Epithelial cell of proximal tubule (primary cell): ENCODE measurements at regions not wholly inside any gene's neighbourhood (a gene's known extent, or its start where the extent isn't known, plus 50 kb on each side); places are given as distances from the start of the nearest gene placed in this dataset.

Experiments
- DNase-seq: peaks from one replicate; pipeline ENCODE4 v3.0.0-alpha.2; 2011; ENCODE audit warnings: low read depth
- H3K4me3 ChIP-seq: 2 replicates; pipeline ENCODE4 v1.5.1; 2011; ENCODE audit warnings: low read depth, mild to moderate bottlenecking, low read length
- CTCF ChIP-seq: conservative IDR thresholded peaks from 2 replicates; pipeline ENCODE4 v1.5.1; 2012; ENCODE audit warnings: low read depth, mild to moderate bottlenecking, low read length

GRCh38 chr2:60331115-60331809, 222.2 kb downstream of the BCL11A start:
- H3K4me3 ChIP-seq: no peak overlapping the region
- DNase-seq: no peak
- TF ChIP-seq CTCF: no peak

- no peak for DNase-seq
- no peak overlapping the region for H3K4me3 ChIP-seq
- no peak for TF ChIP-seq CTCF
These were observed 224.2 kb downstream of the BCL11A start for GRCh38 chr2:60329225-60329624.

GRCh38 chr2:60324536-60324935, 228.9 kb downstream of the BCL11A start:
- DNase-seq: no peak
- no peak for TF ChIP-seq CTCF
- H3K4me3 ChIP-seq: no peak overlapping the region

- H3K4me3 ChIP-seq: no peak overlapping the region
- TF ChIP-seq CTCF: no peak
- no peak for DNase-seq
These were observed 231.6 kb downstream of the BCL11A start for GRCh38 chr2:60321816-60322215.

GRCh38 chr2:60320724-60321123, 232.7 kb downstream of the BCL11A start:
- no peak overlapping the region for H3K4me3 ChIP-seq
- TF ChIP-seq CTCF: no peak
- no peak for DNase-seq

GRCh38 chr2:60319031-60319547, 234.4 kb downstream of the BCL11A start:
- no peak for DNase-seq
- H3K4me3 ChIP-seq: no peak overlapping the region
- no peak for TF ChIP-seq CTCF

GRCh38 chr2:60318544-60318943, 234.9 kb downstream of the BCL11A start:
- DNase-seq: no peak
- no peak for TF ChIP-seq CTCF
- H3K4me3 ChIP-seq: no peak overlapping the region
